NCI-H1092 treated with DMSO at 0.1 percent for 48 hours (cell line): ENCODE measurements at regions not wholly inside any gene's neighbourhood (a gene's known extent, or its start where the extent isn't known, plus 50 kb on each side); places are given as distances from the start of the nearest gene placed in this dataset.
"Not testable (repeated sequence)": the region's sequence is repeated elsewhere in the genome, so short reads cannot be mapped to it uniquely, and the experiment has no call there.

Source experiments
- DNase-seq: peaks from one replicate; lab custom pipeline; 2025; lab: John Stamatoyannopoulos, UW

DNA sequence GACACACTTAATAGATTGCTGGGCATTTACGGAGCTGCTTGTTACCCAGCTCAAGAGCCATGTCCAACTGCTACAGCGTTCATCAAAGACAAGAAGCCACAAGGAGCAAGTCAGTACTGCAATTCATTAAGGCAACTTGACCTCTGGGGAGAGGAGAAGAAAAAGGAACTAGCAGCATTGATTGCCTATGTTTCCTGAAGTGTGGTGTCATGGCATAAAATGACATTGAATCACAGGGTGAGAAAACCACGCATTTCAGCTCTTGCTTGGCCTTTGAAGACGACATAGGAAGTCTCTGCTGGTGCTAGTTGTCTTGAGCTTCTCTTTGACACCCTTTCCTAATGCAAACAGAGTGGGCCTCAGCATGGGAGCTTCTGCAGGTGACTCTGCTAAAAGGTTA, 139.1 kb downstream of the CDH26 start:
- DNase-seq: no peak

GRCh38 chr20:60100780-60101179, 142.6 kb downstream of the CDH26 start:
- DNase-seq: no peak

- DNase-seq: no peak
Observed at GRCh38 chr20:60101201-60101890, 143.1 kb downstream of the CDH26 start.

DNA sequence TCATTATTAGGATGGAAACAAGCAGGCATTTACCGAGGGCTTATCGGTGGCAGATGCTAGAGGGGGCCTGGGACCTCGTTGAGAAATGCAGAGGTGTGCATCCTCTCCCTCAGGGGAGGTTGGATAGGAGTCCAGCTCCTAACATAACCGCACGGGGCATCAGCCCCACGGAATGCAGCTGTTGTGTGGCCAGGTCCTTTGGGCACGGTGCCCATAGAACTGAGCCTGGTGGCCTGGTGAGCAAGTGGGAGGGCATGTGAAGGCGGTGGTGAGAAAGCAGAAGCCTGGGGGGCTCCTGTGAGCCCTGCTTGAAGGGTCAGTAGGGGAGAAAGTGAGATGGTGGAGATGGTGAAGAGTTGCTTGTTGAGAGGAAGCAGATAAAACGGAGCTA, 143.7 kb downstream of the CDH26 start:
- no peak for DNase-seq

GRCh38 chr20:60102665-60103210, 144.5 kb downstream of the CDH26 start:
- no peak for DNase-seq

DNA sequence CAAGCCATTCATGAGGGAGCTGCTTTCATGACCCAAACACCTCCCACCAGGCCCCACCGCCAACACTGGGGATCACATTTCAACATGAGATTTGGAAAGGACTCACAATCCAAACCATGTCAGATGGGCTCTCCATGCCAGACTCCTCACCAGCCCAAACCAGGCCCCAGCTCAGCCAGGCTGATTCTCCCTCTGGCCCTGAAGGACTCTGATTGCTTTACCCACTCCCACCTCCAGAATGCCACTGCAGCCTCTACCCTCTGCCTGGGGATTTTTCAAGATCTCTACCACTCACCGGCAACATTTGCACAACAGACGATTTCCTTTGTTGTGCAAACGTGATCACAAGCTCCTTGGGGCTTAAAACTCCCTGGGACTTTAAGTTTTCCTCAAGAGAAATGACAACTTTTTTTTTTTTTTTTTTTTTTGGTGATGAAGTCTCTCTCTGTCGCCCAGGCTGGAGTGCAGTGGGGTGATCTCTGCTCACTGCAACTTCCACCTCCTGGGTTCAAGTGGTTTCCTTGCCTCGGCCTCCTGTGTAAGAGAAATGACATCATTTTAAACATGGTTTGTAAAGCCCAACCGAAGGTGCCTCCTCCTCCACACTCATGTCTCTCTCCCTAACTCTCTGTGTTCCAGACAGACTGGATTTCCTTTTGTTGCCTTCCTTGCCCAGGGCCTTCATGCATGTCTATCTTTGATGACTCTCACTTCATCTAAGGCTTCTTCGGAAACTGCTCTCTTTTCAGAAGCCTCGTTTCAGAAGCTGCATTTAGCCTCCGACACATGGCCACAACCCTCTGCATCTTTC, 147.0 kb downstream of the CDH26 start:
- no peak for DNase-seq

DNA sequence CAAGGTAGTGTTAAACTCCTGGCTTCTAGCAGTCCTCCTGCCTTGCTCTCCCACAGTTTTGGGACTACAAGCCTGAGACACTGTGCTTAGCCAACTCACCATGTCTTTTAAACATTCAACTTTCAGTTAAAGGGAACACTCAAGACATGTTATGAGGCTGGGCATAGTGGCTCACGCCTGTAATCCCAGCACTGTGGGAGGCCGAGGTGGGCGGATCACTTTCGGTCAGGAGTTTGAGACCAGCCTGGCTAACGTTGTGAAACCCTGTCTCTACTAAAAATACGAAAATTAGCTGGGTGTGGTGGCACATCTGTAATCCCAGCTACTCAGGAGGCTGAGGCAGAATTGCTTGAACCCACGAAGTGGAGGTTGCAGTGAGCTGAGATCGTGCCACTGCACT, 148.0 kb downstream of the CDH26 start:
- DNase-seq: not testable (repeated sequence)

- DNase-seq: no peak
Observed at GRCh38 chr20:60107621-60108390, 149.6 kb downstream of the CDH26 start.

DNA sequence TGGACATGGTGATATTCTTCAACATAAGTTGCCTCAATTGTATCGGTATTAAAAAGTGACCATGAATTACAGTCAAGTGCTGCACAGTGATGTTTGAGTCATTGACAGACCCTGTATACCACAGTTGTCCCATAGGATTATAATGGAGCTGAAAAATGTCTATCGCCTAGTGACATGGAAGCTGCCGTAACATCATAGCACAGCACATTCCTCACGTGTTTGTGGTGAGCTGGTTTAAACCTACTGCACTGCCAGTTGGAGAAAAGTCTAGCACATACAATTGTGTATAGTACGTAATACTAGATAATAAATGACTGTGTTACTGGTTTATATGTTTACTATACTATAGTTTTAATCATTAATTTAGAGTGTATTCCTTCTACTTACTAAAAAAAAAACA, 150.2 kb downstream of the CDH26 start:
- DNase-seq: no peak

DNA sequence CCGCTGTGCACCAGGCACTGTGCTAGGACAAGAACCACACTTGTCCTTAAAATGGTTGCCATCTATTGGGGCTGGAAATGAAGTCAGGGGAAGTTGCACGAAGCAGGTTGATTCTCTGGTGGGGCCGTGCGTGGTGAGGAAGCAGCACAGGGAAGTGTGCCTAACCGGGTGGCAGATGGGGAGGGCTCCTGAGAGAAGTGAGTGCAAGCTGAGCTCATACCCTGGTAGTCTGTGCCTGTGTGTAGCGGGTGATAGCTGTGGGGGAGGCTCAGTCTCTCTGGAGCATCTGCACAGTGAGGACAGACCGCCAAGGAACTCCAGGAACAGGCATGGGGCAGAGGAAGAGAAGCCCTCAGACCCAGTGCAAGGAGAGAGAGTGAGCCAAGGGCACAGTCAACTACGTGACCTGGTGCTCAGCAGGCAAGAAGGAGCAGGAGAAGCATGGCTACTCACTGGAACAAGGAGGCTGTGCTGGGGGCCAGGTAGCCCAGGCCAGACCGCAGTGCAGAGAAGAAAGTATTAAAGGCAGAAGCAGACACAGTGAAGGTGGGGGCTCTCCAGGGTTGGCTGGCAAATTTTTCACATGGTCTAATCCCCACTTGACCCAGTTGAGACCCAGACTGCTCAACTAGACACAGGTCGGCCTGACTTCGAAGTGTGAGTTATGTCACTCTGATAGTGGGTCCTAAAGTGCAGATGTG, 155.0 kb downstream of the CDH26 start:
- no peak for DNase-seq

DNA sequence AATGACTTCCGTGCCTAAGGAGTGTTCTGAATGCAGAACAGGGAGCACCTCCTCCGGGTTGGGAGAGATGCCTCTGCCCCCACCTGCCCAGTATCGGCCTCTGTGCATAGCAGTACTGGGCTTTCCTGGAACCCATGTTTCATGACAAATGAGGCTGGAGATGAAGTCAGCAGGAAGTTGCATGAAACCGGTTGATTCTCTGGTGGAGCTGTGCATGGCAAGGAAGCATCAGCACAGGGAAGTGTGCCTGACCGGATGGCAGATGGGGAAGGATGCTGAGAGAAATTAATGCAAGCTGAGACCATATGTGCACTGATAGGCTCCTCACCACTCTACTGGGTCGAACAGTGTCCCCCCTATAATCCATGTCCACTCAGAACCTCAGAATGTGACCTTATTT, 155.5 kb downstream of the CDH26 start:
- DNase-seq: no peak

DNA sequence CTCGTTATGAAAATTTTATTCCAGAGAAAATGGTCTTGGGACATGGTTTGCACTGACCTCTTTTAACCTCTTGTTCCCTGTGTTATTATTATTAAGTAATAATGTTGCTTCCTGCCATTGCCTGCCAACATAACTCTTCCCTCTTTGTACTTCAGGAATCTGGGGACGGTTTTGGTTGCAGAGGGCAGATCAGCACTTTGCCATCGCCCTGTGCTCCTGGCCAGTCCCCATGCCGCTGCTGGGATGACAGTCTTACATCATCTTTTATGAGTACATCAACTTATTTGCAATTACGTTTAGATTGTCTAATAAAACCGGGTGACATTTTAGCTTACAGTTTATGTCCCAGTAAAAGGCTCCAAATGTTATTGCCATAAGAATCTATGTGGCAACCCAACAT, 157.2 kb downstream of the CDH26 start:
- DNase-seq: no peak

DNA sequence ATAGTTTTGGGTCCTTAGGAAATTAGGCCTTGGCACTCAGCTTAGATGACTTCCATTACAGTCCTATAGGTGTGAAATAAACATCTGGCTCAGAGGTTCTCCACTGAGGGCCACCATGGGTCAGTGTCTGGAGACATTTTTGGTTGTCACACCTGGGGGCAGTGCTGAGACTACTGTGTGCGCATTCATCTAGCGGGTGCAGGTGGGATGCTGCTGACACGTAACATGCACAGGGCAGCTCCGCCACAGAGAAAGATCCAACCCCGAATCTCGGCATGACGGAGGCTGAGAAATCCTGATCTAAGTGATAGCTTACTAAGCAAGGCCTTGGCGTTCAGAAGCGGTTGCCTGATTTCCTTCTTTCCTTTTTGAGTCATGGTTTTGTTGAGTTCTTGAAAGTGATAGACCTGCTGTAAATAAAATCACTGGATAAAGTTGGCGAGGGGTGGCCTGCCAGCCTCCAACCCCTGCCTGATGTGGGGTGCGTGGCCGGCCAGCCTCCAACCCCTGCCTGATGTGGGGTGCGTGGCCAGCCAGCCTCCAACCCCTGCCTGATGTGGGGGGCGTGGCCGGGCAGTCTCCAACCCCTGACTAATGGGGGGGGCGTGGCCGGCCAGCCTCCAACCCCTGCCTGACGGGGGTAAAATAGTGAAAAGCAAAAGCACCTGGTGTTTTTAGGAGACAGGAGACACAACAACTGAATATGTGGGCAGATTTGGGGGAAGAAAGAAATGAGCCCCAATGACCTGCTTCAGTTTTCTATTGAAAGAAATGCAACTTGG, 158.1 kb downstream of the CDH26 start:
- DNase-seq: no peak

DNA sequence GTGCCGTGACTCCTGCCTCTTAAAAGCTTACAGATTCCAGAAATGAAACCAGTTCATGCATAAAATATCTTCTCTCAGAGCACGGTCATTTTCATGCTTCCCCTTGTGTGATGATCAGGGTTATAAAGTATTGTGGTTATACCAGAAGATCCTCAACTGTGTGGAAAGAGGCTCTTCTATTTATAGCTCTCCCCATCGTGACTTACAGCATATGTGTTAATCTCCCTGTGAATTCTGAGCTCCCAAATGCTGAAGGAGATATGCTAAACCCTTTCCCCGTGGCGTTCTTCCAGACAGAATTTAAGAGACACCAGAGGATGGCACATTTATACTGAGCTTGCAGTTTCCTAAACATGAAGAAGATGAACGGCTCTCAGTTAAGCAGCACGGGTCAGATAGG, 158.8 kb downstream of the CDH26 start:
- no peak for DNase-seq

DNA sequence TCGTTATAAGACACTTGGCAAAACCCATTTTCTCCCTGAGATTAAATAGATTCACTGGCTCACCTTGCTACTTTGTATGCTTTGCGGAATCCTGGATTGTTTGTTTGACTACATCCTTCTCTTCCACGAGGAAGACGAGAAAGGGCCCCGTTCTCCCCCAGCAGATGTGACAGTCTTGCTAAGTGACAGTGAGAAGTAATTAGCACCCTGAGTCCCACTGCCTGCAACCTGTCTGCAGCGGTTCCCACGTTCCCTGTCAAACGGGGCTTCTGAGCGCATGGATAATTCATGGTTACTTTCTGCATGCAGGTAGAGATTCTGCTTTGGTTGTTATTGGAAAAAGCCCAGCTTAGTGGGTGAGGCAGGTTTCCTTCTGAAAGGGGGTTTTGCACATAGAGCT, 163.7 kb downstream of the CDH26 start:
- no peak for DNase-seq

DNA sequence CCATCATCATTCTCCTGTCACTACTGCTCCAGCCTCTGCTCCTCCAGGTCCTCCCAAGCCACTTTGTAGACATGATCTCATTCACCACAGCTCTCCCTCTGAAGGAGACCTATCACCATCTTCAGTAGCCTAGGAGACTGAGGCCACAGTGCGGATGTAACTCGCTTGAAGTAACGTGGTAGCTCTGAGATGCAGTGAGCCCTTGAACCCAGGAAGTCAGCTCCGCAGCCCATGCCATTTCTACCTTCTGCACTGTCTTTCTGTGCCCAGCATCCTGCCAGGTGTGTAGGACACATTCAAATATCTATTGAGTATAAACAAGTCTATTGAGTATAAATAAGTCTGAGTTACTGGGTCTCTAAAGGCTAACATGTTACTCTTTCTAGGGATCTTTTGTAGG, 164.4 kb downstream of the CDH26 start:
- no peak for DNase-seq

DNA sequence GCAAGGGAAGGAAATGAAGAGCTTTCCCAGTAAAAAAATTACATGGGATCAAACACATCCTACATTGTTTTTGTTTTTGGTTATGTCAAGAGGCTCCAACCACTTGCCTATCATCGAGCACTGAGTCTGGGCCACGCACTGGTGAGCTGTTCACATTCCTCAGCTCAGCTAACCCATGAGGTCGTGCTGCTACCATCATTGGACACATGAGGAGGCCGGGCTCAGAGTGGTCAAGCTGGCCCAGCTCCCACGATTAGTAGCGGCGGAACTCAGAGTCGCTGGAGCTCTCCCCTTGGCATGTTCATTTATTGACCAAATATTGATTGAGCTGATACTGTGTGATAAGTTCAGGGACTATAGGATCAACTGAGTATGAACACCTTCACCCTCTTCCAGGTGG, 164.9 kb downstream of the CDH26 start:
- no peak for DNase-seq

DNA sequence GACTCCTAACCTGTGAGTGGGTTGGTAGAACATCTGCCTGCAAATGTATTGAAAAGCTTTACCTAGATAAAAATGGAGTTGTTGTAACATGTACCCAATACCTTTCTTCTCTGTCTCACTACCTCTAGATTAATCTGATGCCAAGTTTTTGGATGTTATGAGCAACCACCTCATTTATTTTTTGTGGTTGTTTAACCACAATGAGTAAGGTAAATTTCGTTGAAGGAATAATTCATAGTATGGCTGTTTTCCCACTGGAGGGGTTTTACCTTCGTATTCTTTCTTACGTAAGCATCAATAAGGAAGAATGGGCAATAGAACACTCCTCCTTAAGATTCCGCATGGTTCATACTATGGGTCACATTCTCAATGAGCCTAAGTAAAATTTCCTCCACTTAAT, 165.4 kb downstream of the CDH26 start:
- no peak for DNase-seq

GRCh38 chr20:60124776-60125381, 166.7 kb downstream of the CDH26 start:
- no peak for DNase-seq

GRCh38 chr20:60125513-60125912, 167.3 kb downstream of the CDH26 start:
- no peak for DNase-seq

- no peak for DNase-seq
Observed at GRCh38 chr20:60126975-60127374, 168.8 kb downstream of the CDH26 start.
